Gastroesophageal sphincter (tissue), 4 donors: ENCODE measurements at regions not wholly inside any gene's neighbourhood (a gene's known extent, or its start where the extent isn't known, plus 50 kb on each side); places are given as distances from the start of the nearest gene placed in this dataset.
A peak's percentile ranks its signal among the peaks of the same experiment; 100 is the strongest.

Experiments used
- ATAC-seq: fragments of 150-250 bp; one replicate; pipeline ENCODE4 v1.9.1; 2016; ENCODE audit warnings: mild to moderate bottlenecking, moderate library complexity
- H3K27ac ChIP-seq, 4 donors: fragments of 200-600 bp; sonication (generic) in 3 of 4; 1 replicate in 3 of 4; 2 replicates in 1 of 4; pipeline ENCODE4 v1.5.1; 2016 to 2019
- H3K27me3 ChIP-seq: fragments of 200-600 bp; sonication (generic); one replicate; pipeline ENCODE4 v1.5.1; 2019
- H3K36me3 ChIP-seq, 2 donors: fragments of 200-600 bp; sonication (generic); one replicate each; pipeline ENCODE4 v1.5.1; 2019; ENCODE audit warnings: control low read depth in 1 of 2
- H3K4me1 ChIP-seq, 3 donors: fragments of 200-600 bp; sonication (generic); 1 replicate in 2 of 3; 2 replicates in 1 of 3; pipeline ENCODE4 v1.5.1; 2016 to 2019; ENCODE audit warnings: control low read depth in 2 of 3
- H3K4me3 ChIP-seq, 2 donors: fragments of 200-600 bp; sonication (generic); one replicate each; pipeline ENCODE4 v1.5.1; 2019; ENCODE audit warnings: mild to moderate bottlenecking in 1 of 2, moderate library complexity in 1 of 2
- H3K9me3 ChIP-seq, 3 donors: fragments of 200-600 bp; sonication (generic); one replicate each; pipeline ENCODE4 v1.5.1; 2017 to 2019; ENCODE audit warnings: control low read depth in 2 of 3
- CTCF ChIP-seq, 4 experiments: fragments of 200-600 bp in 2 of 4; fragments of 450-650 bp in 2 of 4; sonication (generic) in 1 of 4; IDR thresholded peaks; one replicate each; pipeline ENCODE4 v1.5.1; 2017 to 2019; ENCODE audit warnings: antibody characterized with exemption in 4 of 4, mild to moderate bottlenecking in 2 of 4, moderate library complexity in 2 of 4
- POLR2AphosphoS5 ChIP-seq: sonication (generic); formaldehyde crosslinking; IDR thresholded peaks from one replicate; pipeline ENCODE4 v1.6.1; 2017; ENCODE audit warnings: antibody characterized with exemption
- WGBS, 2 donors: methylation state at CpG; one replicate each; pipeline ENCODE4 v1.1.5; 2018; ENCODE audit warnings: low coverage in 1 of 2; 5-methylcytosine and 5-hydroxymethylcytosine counted together

- no peak overlapping the region for H3K27ac ChIP-seq
- no peak overlapping the region for H3K4me3 ChIP-seq
- H3K36me3 ChIP-seq = no peaks in the 10 kb centered on the region
- peak; percentile 51 for ATAC-seq
- TF ChIP-seq CTCF (IDR thresholded peaks at IDR 0.05) = peak; percentile 69 to 80 (median 72)
- TF ChIP-seq POLR2AphosphoS5 = no peak
- no peaks in the 10 kb centered on the region for H3K9me3 ChIP-seq
- peaks cover 9% of the 10 kb centered on the region for H3K27me3 ChIP-seq
- 17 to 25% methylated on average over 10 to 12 of the region's 13 CpGs for WGBS, 2 donors
- H3K4me1 ChIP-seq = peaks cover 0 to 9% (median 0%) of the 10 kb centered on the region in 3 donors
Observed at GRCh38 chr14:76710056-76711010, 50.9 kb upstream of the VASH1 start.
